K562 (cell line): ENCODE measurements at regions not wholly inside any gene's neighbourhood (a gene's known extent, or its start where the extent isn't known, plus 50 kb on each side); places are given as distances from the start of the nearest gene placed in this dataset.

ENCODE experiments used
- ATAC-seq: fragments of 200-7000 bp; cut with Tn5 transposase; 3 replicates; pipeline ENCODE4 v1.9.1; 2020; ENCODE audit warnings: moderate library complexity
- BruUV-seq: library from RNA; stranded (reverse); fragments of 400-500 nt; replicated peaks from 2 replicates; lab custom pipeline; 2021; lab: Mats Ljungman, UMichigan
- CTCF ChIA-PET: fragments of 300-600 bp; formaldehyde crosslinking; extraction: SDS; loops from one replicate; lab custom pipeline; 2021; ENCODE audit warnings: low intra/inter-chr PET ratio; lab: Yijun Ruan, JAX
- POLR2A ChIA-PET: fragments of 300-600, 350-650 bp; sonication (Branson Sonifier 250); formaldehyde crosslinking; extraction: SDS; loops from one replicate; lab custom pipeline; 2021; ENCODE audit warnings: antibody characterized with exemption, inconsistent platforms; lab: Yijun Ruan, JAX
- DNase-seq, 4 experiments: peaks; one replicate each; pipeline versions ENCODE4 v3.0.0 to v3.0.0-alpha.2; 2011 to 2018; ENCODE audit warnings: low spot score in 3 of 4, mixed read lengths in 3 of 4; ENCODE audit errors: extremely low read depth in 1 of 4
- FAIRE-seq: peaks from 2 replicates; lab custom pipeline; 2011; peaks lifted over from hg19 to GRCh38; lab: Jason Lieb, UNC
- H2AFZ ChIP-seq: 2 replicates; pipeline ENCODE4 v1.6.0; 2011; ENCODE audit warnings: low read depth, low read length, control low read depth, inconsistent platforms
- H3K27ac ChIP-seq: fragments of 200-600 bp; 3 replicates; pipeline ENCODE4 v1.8.0; 2011; ENCODE audit warnings: low read depth, mild to moderate bottlenecking, control low read depth, inconsistent platforms, low read length, moderate library complexity, mixed read lengths; ENCODE audit errors: extremely low read depth
- H3K27me3 ChIP-seq, 2 experiments: fragments of 300-600 bp in 1 of 2; 2 replicates in 1 of 2; 3 replicates in 1 of 2; pipeline versions ENCODE4 v1.6.0 to v1.8.0; 2011; ENCODE audit warnings: inconsistent platforms in 2 of 2, low read length in 2 of 2, mild to moderate bottlenecking in 1 of 2, mixed read lengths in 1 of 2, moderate library complexity in 1 of 2; ENCODE audit not compliant: control insufficient read depth in 2 of 2, insufficient read depth in 2 of 2
- H3K36me3 ChIP-seq: fragments of 300-600 bp; 3 replicates; pipeline ENCODE4 v1.8.0; 2011; ENCODE audit warnings: mild to moderate bottlenecking, low read length, inconsistent platforms; ENCODE audit not compliant: control insufficient read depth, insufficient read depth
- H3K4me1 ChIP-seq, 2 experiments: fragments of 200-600 bp in 1 of 2; replicated peaks in 1 of 2; 2 replicates in 1 of 2; 3 replicates in 1 of 2; pipeline versions ENCODE4 v1.5.1 to v1.8.0; 2011; ENCODE audit warnings: inconsistent platforms in 2 of 2, low read length in 2 of 2, mild to moderate bottlenecking in 1 of 2, mixed read lengths in 1 of 2, moderate library complexity in 1 of 2; ENCODE audit not compliant: control insufficient read depth in 2 of 2, insufficient read depth in 2 of 2
- H3K4me2 ChIP-seq: 2 replicates; pipeline ENCODE4 v1.6.1; 2011; ENCODE audit warnings: low read length, control low read depth, inconsistent platforms, mixed read lengths; ENCODE audit not compliant: insufficient read depth
- H3K4me3 ChIP-seq: fragments of 200-600 bp; sonication (generic), shearing (Covaris generic); 2 replicates; pipeline ENCODE4 v1.5.1; 2016; ENCODE audit warnings: control low read depth, inconsistent platforms
- H3K79me2 ChIP-seq: fragments of 200-600 bp; 3 replicates; pipeline ENCODE4 v1.8.0; 2011; ENCODE audit warnings: low read length, inconsistent platforms; ENCODE audit not compliant: control insufficient read depth, insufficient read depth
- H3K9ac ChIP-seq, 2 experiments: 2 replicates each; pipeline versions ENCODE4 v1.6.0 to v1.6.1; 2011; ENCODE audit warnings: low read depth in 2 of 2, low read length in 2 of 2, control low read depth in 1 of 2, inconsistent platforms in 1 of 2, mild to moderate bottlenecking in 1 of 2, mixed read lengths in 1 of 2; ENCODE audit not compliant: insufficient read depth in 1 of 2
- H3K9me1 ChIP-seq: one replicate; pipeline ENCODE4 v1.6.0; 2011; ENCODE audit warnings: inconsistent platforms, mild to moderate bottlenecking, low read length, moderate library complexity; ENCODE audit not compliant: control insufficient read depth, insufficient read depth
- H3K9me3 ChIP-seq: replicated peaks from 2 replicates; pipeline ENCODE4 v1.5.1; 2011; ENCODE audit warnings: low read depth, low read length, inconsistent platforms; ENCODE audit not compliant: control insufficient read depth, insufficient read depth
- H4K20me1 ChIP-seq: replicated peaks from 2 replicates; pipeline ENCODE4 v1.6.1; 2011; ENCODE audit warnings: low read length, inconsistent platforms, mixed read lengths; ENCODE audit not compliant: control insufficient read depth, insufficient read depth
- CBX3 ChIP-seq, 2 experiments: IDR thresholded peaks; 1 replicate in 1 of 2; 2 replicates in 1 of 2; pipeline ENCODE4 v1.6.1; 2012; ENCODE audit warnings: inconsistent platforms in 2 of 2, low read length in 2 of 2, borderline replicate concordance in 1 of 2, control low read depth in 1 of 2
- CEBPB ChIP-seq: fragments of 450-650 bp; IDR thresholded peaks from 2 replicates; pipeline ENCODE4 v1.6.1; 2016; ENCODE audit warnings: missing genetic modification characterization, missing compliant biosample characterization
- KDM4B ChIP-seq, 2 experiments: fragments of 450-650 bp in 1 of 2; sonication (generic) in 1 of 2; IDR thresholded peaks; 2 replicates each; pipeline ENCODE4 v1.6.1; 2016 to 2017; ENCODE audit warnings: borderline replicate concordance in 2 of 2, antibody characterized with exemption in 1 of 2, low read depth in 1 of 2, mild to moderate bottlenecking in 1 of 2
- MTA3 ChIP-seq: fragments of 450-650 bp; formaldehyde crosslinking; IDR thresholded peaks from 2 replicates; pipeline ENCODE4 v1.6.1; 2017; ENCODE audit warnings: mild to moderate bottlenecking, borderline replicate concordance
- NRF1 ChIP-seq, 2 experiments: fragments of 450-650 bp; IDR thresholded peaks in 1 of 2; conservative IDR thresholded peaks in 1 of 2; 2 replicates each; pipeline ENCODE4 v1.6.1; 2014; ENCODE audit warnings: mild to moderate bottlenecking in 2 of 2
- TAF7 ChIP-seq: fragments of 450-650 bp; IDR thresholded peaks from 2 replicates; pipeline ENCODE4 v1.6.1; 2016; ENCODE audit warnings: missing genetic modification characterization, missing compliant biosample characterization
- U2AF1 ChIP-seq: fragments of 200-400 bp; formaldehyde crosslinking; optimal IDR thresholded peaks from 2 replicates; pipeline ENCODE3; 2017; ENCODE audit warnings: mild to moderate bottlenecking, low read depth, low read length, moderate library complexity
- ZNF197 ChIP-seq: fragments of 200-800 bp; sonication (Bioruptor generic); IDR thresholded peaks from 2 replicates; pipeline ENCODE4 v1.6.1; 2016; ENCODE audit warnings: low read depth, missing genetic modification characterization, missing compliant biosample characterization
- WGBS: fragments of 100-300 bp; shearing (Covaris generic); methylation state at CpG from one replicate; pipeline ENCODE4 v1.1.6; 2016; ENCODE audit warnings: low coverage, mixed read lengths; ENCODE audit not compliant: insufficient coverage; ENCODE audit errors: missing lambda C conversion rate; 5-methylcytosine and 5-hydroxymethylcytosine counted together
- in situ Hi-C: fragments of 300-500 bp; cut with MboI; formaldehyde crosslinking; loops from 4 replicates; pipeline ENCODE4 v1.15.0; 2018; ENCODE audit warnings: inconsistent platforms, mixed read lengths
- intact Hi-C: fragments of 100-400 bp; cut with micrococcal nuclease; formaldehyde crosslinking; loops from 2 replicates; pipeline ENCODE4 v1.14.2; 2022
- TF ChIP-seq, protein P1 (sequence below): fragments of 450-650 bp; IDR thresholded peaks from 2 replicates; pipeline ENCODE4 v1.6.1; 2017; ENCODE audit warnings: antibody characterized with exemption, mild to moderate bottlenecking

DNA sequence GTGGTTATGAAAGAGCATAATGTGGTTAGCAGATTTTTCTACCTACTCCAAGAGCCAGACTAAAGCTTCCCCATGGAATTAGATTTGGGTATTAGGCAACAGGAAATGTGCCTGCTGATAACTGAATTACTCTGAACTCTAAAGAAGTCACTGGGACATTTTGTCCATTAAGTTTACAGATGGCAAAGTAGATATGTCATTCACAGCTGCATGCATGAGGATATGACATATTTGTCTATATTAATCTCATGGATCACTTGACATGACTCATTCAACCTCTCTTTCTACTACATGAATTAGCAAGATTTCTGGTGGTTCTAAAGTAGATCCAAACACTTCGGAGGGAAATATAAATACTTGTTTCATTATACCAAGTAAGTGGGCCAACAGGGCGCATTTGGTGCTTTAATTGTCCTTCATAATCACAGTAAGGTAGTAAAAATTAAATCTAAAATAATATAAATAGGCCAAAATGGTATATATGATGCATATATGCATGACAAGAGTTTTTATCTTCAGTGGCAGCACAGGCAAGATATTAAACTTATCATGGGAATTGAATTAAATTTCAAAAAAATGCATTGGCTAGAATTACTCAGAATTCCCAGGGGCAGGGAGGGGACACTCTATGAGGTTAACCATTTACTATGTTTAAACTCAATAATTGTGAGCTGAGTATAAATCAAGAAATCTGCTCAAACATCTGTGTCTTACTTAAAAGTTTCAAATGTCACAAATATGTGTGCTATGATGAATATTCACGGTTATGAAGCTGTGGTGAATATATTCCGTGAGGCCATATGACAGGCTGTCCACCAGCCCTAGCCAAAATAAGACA, 365.3 kb upstream of the KCNMB2 start:
- WGBS = 19% methylated on average over 4 of the region's 4 CpGs
- Histone ChIP-seq H3K9me1 (no peaks in the 10 kb centered on the region), H3K9me3 (no peaks in the 10 kb centered on the region), H3K27ac (peak overlapping the region; percentile 73), H4K20me1 (no peaks in the 10 kb centered on the region), H3K4me2 (no peak overlapping the region; the same call in 1 of the 2 replicates), H3K36me3 (no peaks in the 10 kb centered on the region), H3K9ac (no peak overlapping the region), H2AFZ (no peak overlapping the region), H3K4me3 (no peak overlapping the region), H3K4me1 (peaks cover 0 to 9% of the 10 kb centered on the region in 2 experiments; a peak in 3 of 5 replicates), H3K79me2 (no peaks in the 10 kb centered on the region), H3K27me3 (no peaks in the 10 kb centered on the region)
- ChIA-PET POLR2A (interaction anchor here (0.8 to 1.6 kb wide), 5 partner anchors 8 to 342 kb away, joined by 3 to 6 read pairs (median 4); no protein-coding TSS in a partner anchor), CTCF (no interaction called here)
- DNase-seq = peak; percentile 40 to 88 (median 62)
- ATAC-seq = peak; percentile 95
- in situ Hi-C loops (no loop called here), intact Hi-C loops (loop anchor here (2.0 kb wide), 1 partner anchor 90 kb away; no protein-coding TSS in a partner anchor)
- peak; percentile 90 for FAIRE-seq
- no TSS peak for BruUV-seq
- TF ChIP-seq TAF7 (tag) = no peak
- TF ChIP-seq U2AF1 = no peak
- no peak for TF ChIP-seq NRF1 (conservative IDR thresholded peaks at IDR 0.05 in 1 of 2, IDR thresholded peaks at IDR 0.05 in 1 of 2)
- TF ChIP-seq CBX3 (IDR thresholded peaks at IDR 0.05; ENCODE audit: borderline replicate concordance in 1 of 2, low read length in 2 of 2) = peak in 1 of 2 experiments; percentile 85; a peak in 2 of 3 replicates
- TF ChIP-seq, protein P1, sequence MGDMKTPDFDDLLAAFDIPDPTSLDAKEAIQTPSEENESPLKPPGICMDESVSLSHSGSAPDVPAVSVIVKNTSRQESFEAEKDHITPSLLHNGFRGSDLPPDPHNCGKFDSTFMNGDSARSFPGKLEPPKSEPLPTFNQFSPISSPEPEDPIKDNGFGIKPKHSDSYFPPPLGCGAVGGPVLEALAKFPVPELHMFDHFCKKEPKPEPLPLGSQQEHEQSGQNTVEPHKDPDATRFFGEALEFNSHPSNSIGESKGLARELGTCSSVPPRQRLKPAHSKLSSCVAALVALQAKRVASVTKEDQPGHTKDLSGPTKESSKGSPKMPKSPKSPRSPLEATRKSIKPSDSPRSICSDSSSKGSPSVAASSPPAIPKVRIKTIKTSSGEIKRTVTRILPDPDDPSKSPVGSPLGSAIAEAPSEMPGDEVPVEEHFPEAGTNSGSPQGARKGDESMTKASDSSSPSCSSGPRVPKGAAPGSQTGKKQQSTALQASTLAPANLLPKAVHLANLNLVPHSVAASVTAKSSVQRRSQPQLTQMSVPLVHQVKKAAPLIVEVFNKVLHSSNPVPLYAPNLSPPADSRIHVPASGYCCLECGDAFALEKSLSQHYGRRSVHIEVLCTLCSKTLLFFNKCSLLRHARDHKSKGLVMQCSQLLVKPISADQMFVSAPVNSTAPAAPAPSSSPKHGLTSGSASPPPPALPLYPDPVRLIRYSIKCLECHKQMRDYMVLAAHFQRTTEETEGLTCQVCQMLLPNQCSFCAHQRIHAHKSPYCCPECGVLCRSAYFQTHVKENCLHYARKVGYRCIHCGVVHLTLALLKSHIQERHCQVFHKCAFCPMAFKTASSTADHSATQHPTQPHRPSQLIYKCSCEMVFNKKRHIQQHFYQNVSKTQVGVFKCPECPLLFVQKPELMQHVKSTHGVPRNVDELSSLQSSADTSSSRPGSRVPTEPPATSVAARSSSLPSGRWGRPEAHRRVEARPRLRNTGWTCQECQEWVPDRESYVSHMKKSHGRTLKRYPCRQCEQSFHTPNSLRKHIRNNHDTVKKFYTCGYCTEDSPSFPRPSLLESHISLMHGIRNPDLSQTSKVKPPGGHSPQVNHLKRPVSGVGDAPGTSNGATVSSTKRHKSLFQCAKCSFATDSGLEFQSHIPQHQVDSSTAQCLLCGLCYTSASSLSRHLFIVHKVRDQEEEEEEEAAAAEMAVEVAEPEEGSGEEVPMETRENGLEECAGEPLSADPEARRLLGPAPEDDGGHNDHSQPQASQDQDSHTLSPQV = peak; percentile 76
- peak; percentile 75 for TF ChIP-seq MTA3
- TF ChIP-seq KDM4B (IDR thresholded peaks at IDR 0.05; ENCODE audit: borderline replicate concordance in 2 of 2, low read depth in 1 of 2) = no peak
- peak; percentile 91 for TF ChIP-seq ZNF197 (CRISPR knock-in tag)
- peak; percentile 99 for TF ChIP-seq CEBPB (tag)
